ENCODE measurements at regions not wholly inside any gene's neighbourhood (a gene's known extent, or its start where the extent isn't known, plus 50 kb on each side); places are given as distances from the start of the nearest gene placed in this dataset.

GRCh38 chr17:14925498-14925897 lies 339.6 kb downstream of the PMP22 start:
- intact Hi-C loops (cut with micrococcal nuclease), result loop anchor here (10.0 kb wide), 1 partner anchor 631 kb away; no protein-coding TSS in a partner anchor
- FAIRE-seq (no peak), DNase-seq (ENCODE audit: extremely low read depth in 1 of 4, low spot score in 3 of 4) (no peak), ATAC-seq (no peak)
- Histone ChIP-seq H3K4me1 (replicated peaks in 1 of 2; ENCODE audit: control insufficient read depth in 2 of 2, insufficient read depth in 2 of 2, low read length in 2 of 2) (no peaks in the 10 kb centered on the region), H3K4me3 (no peak overlapping the region), H3K9me1 (ENCODE audit: control insufficient read depth, insufficient read depth, low read length) (no peaks in the 10 kb centered on the region), H3K79me2 (ENCODE audit: control insufficient read depth, insufficient read depth, low read length) (no peaks in the 10 kb centered on the region), H3K36me3 (ENCODE audit: control insufficient read depth, insufficient read depth, low read length) (no peaks in the 10 kb centered on the region), H3K9ac (ENCODE audit: insufficient read depth in 1 of 2, low read depth in 2 of 2, low read length in 2 of 2) (no peak overlapping the region), H4K20me1 (replicated peaks; ENCODE audit: control insufficient read depth, insufficient read depth, low read length) (no peaks in the 10 kb centered on the region), H3K27me3 (ENCODE audit: control insufficient read depth in 2 of 2, insufficient read depth in 2 of 2, low read length in 2 of 2) (no peaks in the 10 kb centered on the region), H3K4me2 (ENCODE audit: insufficient read depth, low read length) (no peak overlapping the region), H3K9me3 (replicated peaks; ENCODE audit: control insufficient read depth, insufficient read depth, low read depth, low read length) (no peaks in the 10 kb centered on the region), H3K27ac (ENCODE audit: extremely low read depth, low read depth, low read length) (no peak overlapping the region), H2AFZ (ENCODE audit: low read depth, low read length) (no peak overlapping the region)
- BruUV-seq (replicated peaks), result no TSS peak
- CTCF ChIA-PET (ENCODE audit: low intra/inter-chr PET ratio), result interaction anchor here (1.3 kb wide), 1 partner anchor 631 kb away, joined by 5 read pairs; no protein-coding TSS in a partner anchor
- POLR2A ChIA-PET, result interaction anchor here (1.3 kb wide), 1 partner anchor 625 kb away, joined by 3 read pairs; the partner anchor contains the start of gene HS3ST3B1
- in situ Hi-C loops (cut with MboI), result no loop called here
- no peak for TF ChIP-seq TCFL5 (CRISPR knock-in tag; conservative IDR thresholded peaks at IDR 0.05)
- TF ChIP-seq MAX (CRISPR knock-in tag; IDR thresholded peaks at IDR 0.05), result no peak
- TF ChIP-seq RFX7 (CRISPR knock-in tag; IDR thresholded peaks at IDR 0.05), result no peak
- no peak for TF ChIP-seq WHSC1 (IDR thresholded peaks at IDR 0.05; ENCODE audit: low read length)
- WGBS (ENCODE audit: insufficient coverage, low coverage, missing lambda C conversion rate), result 0% methylated on average over 1 of the region's 2 CpGs

- H3K27ac ChIP-seq (ENCODE audit: extremely low read depth, low read depth, low read length), result no peak overlapping the region
- no peaks in the 10 kb centered on the region for H3K9me1 ChIP-seq (ENCODE audit: control insufficient read depth, insufficient read depth, low read length)
- H2AFZ ChIP-seq (ENCODE audit: low read depth, low read length), result no peak overlapping the region
- intact Hi-C loops (cut with micrococcal nuclease), result loop anchor here (10.0 kb wide), 1 partner anchor 629 kb away; no protein-coding TSS in a partner anchor
- FAIRE-seq (no peak), ATAC-seq (no peak), DNase-seq (ENCODE audit: extremely low read depth in 1 of 4, low spot score in 3 of 4) (no peak)
- POLR2A ChIA-PET, result no interaction called here
- H3K4me2 ChIP-seq (ENCODE audit: insufficient read depth, low read length), result no peak overlapping the region
- H3K79me2 ChIP-seq (ENCODE audit: control insufficient read depth, insufficient read depth, low read length), result no peaks in the 10 kb centered on the region
- H3K4me3 ChIP-seq, result no peak overlapping the region
- no peaks in the 10 kb centered on the region for H3K4me1 ChIP-seq (replicated peaks in 1 of 2; ENCODE audit: control insufficient read depth in 2 of 2, insufficient read depth in 2 of 2, low read length in 2 of 2)
- no peaks in the 10 kb centered on the region for H3K36me3 ChIP-seq (ENCODE audit: control insufficient read depth, insufficient read depth, low read length)
- no peaks in the 10 kb centered on the region for H3K9me3 ChIP-seq (replicated peaks; ENCODE audit: control insufficient read depth, insufficient read depth, low read depth, low read length)
- no peak overlapping the region for H3K9ac ChIP-seq (ENCODE audit: insufficient read depth in 1 of 2, low read depth in 2 of 2, low read length in 2 of 2)
- CTCF ChIA-PET (ENCODE audit: low intra/inter-chr PET ratio), result no interaction called here
- WGBS (ENCODE audit: insufficient coverage, low coverage, missing lambda C conversion rate), result 0% methylated on average over 3 of the region's 3 CpGs
- in situ Hi-C loops (cut with MboI), result no loop called here
- H4K20me1 ChIP-seq (replicated peaks; ENCODE audit: control insufficient read depth, insufficient read depth, low read length), result no peaks in the 10 kb centered on the region
- no peaks in the 10 kb centered on the region for H3K27me3 ChIP-seq (ENCODE audit: control insufficient read depth in 2 of 2, insufficient read depth in 2 of 2, low read length in 2 of 2)
- BruUV-seq (replicated peaks), result no TSS peak
- TF ChIP-seq PKNOX1 (IDR thresholded peaks at IDR 0.05), result no peak
- TF ChIP-seq ZNF449 (CRISPR knock-in tag; IDR thresholded peaks at IDR 0.05), result no peak
- no peak for TF ChIP-seq NONO (IDR thresholded peaks at IDR 0.05; ENCODE audit: low read depth in 2 of 2, low read length in 1 of 2)
- no peak for TF ChIP-seq RAD51 (IDR thresholded peaks at IDR 0.05; ENCODE audit: borderline replicate concordance, low read depth)
- TF ChIP-seq HMGN3 (IDR thresholded peaks at IDR 0.05; ENCODE audit: borderline replicate concordance, extremely low read depth, insufficient read length, low read depth, low read length), result no peak
- no peak for TF ChIP-seq HOMEZ (CRISPR knock-in tag; IDR thresholded peaks at IDR 0.05)
- no peak for TF ChIP-seq HCFC1 (IDR thresholded peaks at IDR 0.05; ENCODE audit: low read depth, low read length)
- no peak for TF ChIP-seq ILF3 (IDR thresholded peaks at IDR 0.05; ENCODE audit: borderline replicate concordance)
Observed at GRCh38 chr17:14923981-14924380, 341.1 kb downstream of the PMP22 start.
